Heart right ventricle (tissue), 16 donors: ENCODE measurements at regions not wholly inside any gene's neighbourhood (a gene's known extent, or its start where the extent isn't known, plus 50 kb on each side); places are given as distances from the start of the nearest gene placed in this dataset.

Experiments
- ATAC-seq, 8 donors: fragments of 200-7000 bp; cut with Tn5 transposase; one replicate each; pipeline ENCODE4 v1.9.1; 2020; ENCODE audit warnings: mild to moderate bottlenecking in 8 of 8, moderate library complexity in 8 of 8, moderate number of reproducible peaks in 1 of 8
- DNase-seq, 2 donors: peaks; one replicate each; pipeline ENCODE4 v3.0.0-alpha.2; 2020
- H3K27ac ChIP-seq, 10 donors: fragments of 200-600 bp; sonication (generic) in 2 of 10; one replicate each; pipeline versions ENCODE4 v1.5.0 to v1.8.0; 2020 to 2022; ENCODE audit warnings: mild to moderate bottlenecking in 3 of 10
- H3K27me3 ChIP-seq, 7 donors: fragments of 200-600 bp; one replicate each; pipeline ENCODE4 v1.8.0; 2021 to 2022; ENCODE audit warnings: mild to moderate bottlenecking in 2 of 7
- H3K36me3 ChIP-seq, 9 donors: fragments of 200-600 bp; sonication (generic) in 1 of 9; one replicate each; pipeline versions ENCODE4 v1.5.0 to v1.8.0; 2020 to 2022; ENCODE audit warnings: mild to moderate bottlenecking in 2 of 9
- H3K4me1 ChIP-seq, 9 donors: fragments of 200-600 bp; sonication (generic) in 1 of 9; one replicate each; pipeline versions ENCODE4 v1.5.0 to v1.8.0; 2020 to 2022; ENCODE audit warnings: mild to moderate bottlenecking in 4 of 9
- H3K4me3 ChIP-seq, 10 donors: fragments of 200-600 bp; sonication (generic) in 2 of 10; one replicate each; pipeline versions ENCODE4 v1.5.0 to v1.8.0; 2020 to 2022; ENCODE audit warnings: mild to moderate bottlenecking in 7 of 10, moderate library complexity in 2 of 10
- H3K9me3 ChIP-seq, 11 donors: fragments of 200-600 bp in 10 of 11; sonication (generic) in 2 of 11; one replicate each; pipeline versions ENCODE4 v1.5.0 to v1.8.0; 2013 to 2022; ENCODE audit warnings: mild to moderate bottlenecking in 2 of 11, control low read depth in 1 of 11, moderate library complexity in 1 of 11
- CTCF ChIP-seq, 9 donors: fragments of 200-600 bp; sonication (generic) in 2 of 9; IDR thresholded peaks; one replicate each; pipeline versions ENCODE4 v1.5.0 to v1.8.0; 2021 to 2022; ENCODE audit warnings: antibody characterized with exemption in 9 of 9, mild to moderate bottlenecking in 5 of 9, moderate library complexity in 1 of 9
- WGBS, 2 donors: extraction: QIAGEN DNeasy Blood & Tissue Kit; methylation state at CpG; one replicate each; pipeline ENCODE4 v1.1.7; 2013; ENCODE audit warnings: inconsistent platforms in 1 of 2; 5-methylcytosine and 5-hydroxymethylcytosine counted together
- intact Hi-C, 10 donors: fragments of 100-400 bp; cut with DNase I; formaldehyde crosslinking; loops; one replicate each; pipeline versions ENCODE4 v1.11.1 to v1.14.2; 2022
- donor health status: Arrhythmogenic right ventricular cardiomyopathy.
- donor health status: ischemic (EF 13 %, LVEDD 7.1; RV severe dilation, severe dysfunction).
- donor health status: healthy with polysubstance abuse.
- donor health status: DM: no; HTN: yes; CAD: no.
- donor health status: DM: no; HTN: no; CAD: no.
- donor health status: ischemic (EF 25% LVEDD 6.9; RV normal size, moderate dysfunction).
- donor health status: ischemic (EF 25% LVEDD 5.7; RV mildly dilated, moderate dysfunction).
- donor health status: healthy.
- donor health status: DM: yes; HTN: yes; CAD: no.
- donor health status: Ischemic cardiomyopathy.
- donor health status: ischemic (EF 35%, LVEDD 5.7; RV mildly dilated, moderate dysfunction).
- donor health status: nonischemic (EF 11% LVEDD 7.7; RV severe dilation, severe dysfunction).
- donor health status: DM: yes; HTN: yes; CAD: no.
- donor health status: PGD.
- donor health status: ischemic (EF 29% LVEDD 5.4; RV normal size, mild dysfunction).
- donor health status: nonischemic (EF 23%, LVEDD 6.1; RV moderate dilation, normal function).

GRCh38 chr2:11941201-11942177 is 195.1 kb downstream of the LPIN1 start:
- H3K4me1 ChIP-seq, result peaks cover 0 to 17% (median 4%) of the 10 kb centered on the region in 9 donors
- no peak overlapping the region for H3K4me3 ChIP-seq
- no peaks in the 10 kb centered on the region for H3K9me3 ChIP-seq
- no peak for TF ChIP-seq CTCF (IDR thresholded peaks at IDR 0.05)
- 36 to 49% methylated on average over 17 of the region's 17 CpGs for WGBS, 2 donors
- no peak overlapping the region for H3K27ac ChIP-seq
- H3K27me3 ChIP-seq, result no peaks in the 10 kb centered on the region
- no peaks in the 10 kb centered on the region for H3K36me3 ChIP-seq
- intact Hi-C loops, result no loop called here
- ATAC-seq (peak in 6 of 8 donors; percentile 28 to 88 (median 55)), DNase-seq (peak; percentile 9 to 47)

GRCh38 chr2:11942178-11942569 is 195.7 kb downstream of the LPIN1 start:
- intact Hi-C loops, result no loop called here
- Histone ChIP-seq H3K4me1 (peaks cover 0 to 17% (median 4%) of the 10 kb centered on the region in 9 donors), H3K27me3 (no peaks in the 10 kb centered on the region), H3K9me3 (no peaks in the 10 kb centered on the region), H3K27ac (no peak overlapping the region), H3K36me3 (no peaks in the 10 kb centered on the region), H3K4me3 (no peak overlapping the region)
- 95% methylated on average over 5 of the region's 5 CpGs for WGBS, 2 donors
- DNase-seq, result no peak
- ATAC-seq, result no peak
- TF ChIP-seq CTCF (IDR thresholded peaks at IDR 0.05), result no peak

GRCh38 chr2:11944311-11944710 is 197.9 kb downstream of the LPIN1 start:
- Histone ChIP-seq H3K4me3 (no peak overlapping the region), H3K9me3 (no peaks in the 10 kb centered on the region), H3K36me3 (no peaks in the 10 kb centered on the region), H3K27ac (no peak overlapping the region), H3K4me1 (peaks cover 0 to 17% (median 4%) of the 10 kb centered on the region in 9 donors), H3K27me3 (no peaks in the 10 kb centered on the region)
- no peak for DNase-seq
- no peak for ATAC-seq
- intact Hi-C loops, result no loop called here
- no peak for TF ChIP-seq CTCF (IDR thresholded peaks at IDR 0.05)
- WGBS, 2 donors, result 80 to 87% methylated on average over 4 of the region's 4 CpGs

GRCh38 chr2:11945139-11946126 is 199.0 kb downstream of the LPIN1 start:
- Histone ChIP-seq H3K9me3 (no peaks in the 10 kb centered on the region), H3K4me3 (peak overlapping the region in 1 of 10 donors; percentile 5), H3K27ac (peak overlapping the region in 1 of 10 donors; percentile 63), H3K36me3 (no peaks in the 10 kb centered on the region), H3K4me1 (peaks cover 0 to 17% (median 4%) of the 10 kb centered on the region in 9 donors), H3K27me3 (no peaks in the 10 kb centered on the region)
- 69 to 73% methylated on average over 5 of the region's 5 CpGs for WGBS, 2 donors
- DNase-seq, result no peak
- intact Hi-C loops, result no loop called here
- no peak for TF ChIP-seq CTCF (IDR thresholded peaks at IDR 0.05)
- no peak for ATAC-seq
